PC-9 (cell line): ENCODE measurements at regions not wholly inside any gene's neighbourhood (a gene's known extent, or its start where the extent isn't known, plus 50 kb on each side); places are given as distances from the start of the nearest gene placed in this dataset.

ENCODE experiments used
- CTCF ChIP-seq: fragments of 200-600 bp; sonication (generic); conservative IDR thresholded peaks from 2 replicates; pipeline ENCODE4 v1.6.1; 2017; ENCODE audit warnings: mixed run types, antibody characterized with exemption, mild to moderate bottlenecking, moderate library complexity
- EZH2 ChIP-seq: fragments of 200-600 bp; sonication (generic); IDR thresholded peaks from 2 replicates; pipeline ENCODE4 v1.8.0; 2017; ENCODE audit warnings: antibody characterized with exemption, low read depth

GRCh38 chr17:73998249-73998648, 205.2 kb upstream of the RPL38 start:
- TF ChIP-seq CTCF = no peak
- TF ChIP-seq EZH2 = no peak
